Skin epidermis (tissue), 12 donors: ENCODE measurements at regions not wholly inside any gene's neighbourhood (a gene's known extent, or its start where the extent isn't known, plus 50 kb on each side); places are given as distances from the start of the nearest gene placed in this dataset.

Experiments used
- H3K27ac ChIP-seq, 21 experiments: fragments of 200-600 bp; sonication (generic) in 11 of 21; one replicate each; pipeline ENCODE4 v1.5.0; 2020; ENCODE audit warnings: mild to moderate bottlenecking in 3 of 21, inconsistent platforms in 2 of 21, moderate library complexity in 2 of 21
- H3K4me3 ChIP-seq, 7 experiments: fragments of 200-600 bp; sonication (generic) in 2 of 7; one replicate each; pipeline ENCODE4 v1.5.0; 2020; ENCODE audit warnings: inconsistent platforms in 2 of 7, mild to moderate bottlenecking in 2 of 7, moderate library complexity in 1 of 7

DNA sequence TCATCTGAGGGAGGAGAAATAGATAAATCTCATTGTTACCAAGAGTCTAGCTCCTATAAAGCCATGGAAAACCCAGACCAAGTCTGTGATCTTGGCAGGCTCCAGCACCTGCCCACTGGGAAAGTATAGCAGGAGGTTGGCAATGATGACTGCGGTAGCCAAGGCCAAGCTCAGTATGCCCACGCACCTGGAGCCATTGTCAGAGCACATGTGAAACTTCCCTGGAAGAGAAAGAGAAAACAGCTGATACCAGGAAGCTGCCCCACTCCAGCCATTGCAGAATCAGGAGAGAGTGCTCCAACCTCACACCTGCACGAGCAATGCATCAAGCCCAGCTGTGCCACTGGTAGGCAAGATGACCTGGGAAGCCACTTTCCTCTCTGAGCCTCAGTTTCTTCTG lies 62.2 kb upstream of the HEPHL1 start:
- H3K4me3 ChIP-seq: no peak overlapping the region
- no peak overlapping the region for H3K27ac ChIP-seq

DNA sequence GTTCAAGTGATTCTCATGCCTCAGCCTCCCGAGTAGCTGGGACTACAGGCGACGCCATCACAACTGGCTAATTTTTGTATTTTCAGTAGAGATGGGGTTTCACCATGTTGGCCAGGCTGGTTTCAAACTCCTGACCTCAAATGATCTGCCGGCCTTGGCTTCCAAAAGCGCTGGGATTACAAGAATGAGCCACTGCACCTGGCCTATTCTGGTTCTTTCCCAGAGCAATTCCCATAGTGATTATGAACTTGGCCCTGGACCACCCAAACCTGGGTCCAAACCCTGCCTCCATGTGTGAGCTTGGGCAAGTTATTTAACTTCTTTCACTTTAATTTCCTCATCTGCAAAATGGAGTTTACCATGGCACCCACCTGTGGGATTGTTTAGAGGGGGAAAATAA lies 61.5 kb upstream of the HEPHL1 start:
- no peak overlapping the region for H3K4me3 ChIP-seq
- no peak overlapping the region for H3K27ac ChIP-seq

DNA sequence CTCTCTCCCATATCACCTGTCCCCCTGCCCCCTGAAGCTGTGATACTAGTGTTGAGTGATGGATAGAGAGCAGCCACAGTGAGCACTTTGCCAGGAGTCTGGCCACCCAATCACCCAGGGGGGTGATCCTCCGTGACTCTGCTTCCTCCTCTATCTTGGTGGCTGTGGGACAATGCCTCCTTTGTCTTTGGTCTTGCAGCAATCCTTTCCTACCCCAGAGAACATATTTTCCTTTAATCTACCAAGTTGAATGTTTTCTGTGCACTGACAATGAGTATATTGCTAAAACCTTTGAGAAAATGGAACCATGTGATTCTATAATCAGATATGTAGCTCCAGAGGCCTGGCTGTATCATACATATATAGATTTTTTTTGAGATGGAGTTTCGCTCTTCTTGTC lies 58.1 kb upstream of the HEPHL1 start:
- H3K4me3 ChIP-seq: no peak overlapping the region
- H3K27ac ChIP-seq: no peak overlapping the region

DNA sequence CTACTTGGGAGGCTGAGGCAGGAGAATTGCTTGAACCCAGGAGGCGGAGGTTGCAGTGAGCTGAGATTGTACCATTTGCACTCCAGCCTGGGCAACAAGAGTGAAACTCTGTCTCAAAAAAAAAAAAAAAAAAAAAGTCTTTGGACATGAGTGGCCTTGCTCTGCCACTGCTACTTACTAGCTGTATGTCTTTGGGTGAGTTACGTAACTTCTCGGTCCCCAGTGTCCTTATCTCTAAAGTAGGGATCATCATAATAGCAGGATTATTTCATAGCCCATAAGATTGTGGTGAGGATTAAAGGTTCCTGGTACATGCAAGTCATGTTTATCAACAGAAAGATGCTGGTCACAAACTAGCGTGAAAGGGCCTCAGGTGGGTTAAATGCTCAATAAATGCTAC lies 53.9 kb upstream of the HEPHL1 start:
- no peak overlapping the region for H3K4me3 ChIP-seq

DNA sequence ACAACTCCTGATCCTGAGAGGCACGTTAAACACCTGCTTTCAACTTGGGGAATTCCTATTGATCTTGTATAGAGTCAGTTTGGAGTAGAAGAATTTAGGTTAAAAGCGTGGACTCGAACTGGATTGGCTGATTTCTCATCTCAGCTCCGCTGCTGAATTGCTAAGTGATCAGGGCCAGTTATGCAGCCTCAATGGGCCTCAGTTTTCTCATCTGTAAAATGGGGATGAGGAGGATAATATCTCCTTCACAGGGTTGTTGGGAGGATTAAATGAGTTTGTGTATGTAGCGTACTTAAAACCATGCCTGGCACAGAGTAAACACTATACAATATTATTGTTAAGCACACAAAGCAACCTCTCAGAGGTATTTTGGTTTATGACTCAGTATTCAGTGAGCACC lies 53.2 kb upstream of the HEPHL1 start:
- H3K4me3 ChIP-seq: no peak overlapping the region
- H3K27ac ChIP-seq: no peak overlapping the region

More for the DNA sequence above, 53.9 kb upstream of the HEPHL1 start:
- H3K27ac ChIP-seq: no peak overlapping the region

DNA sequence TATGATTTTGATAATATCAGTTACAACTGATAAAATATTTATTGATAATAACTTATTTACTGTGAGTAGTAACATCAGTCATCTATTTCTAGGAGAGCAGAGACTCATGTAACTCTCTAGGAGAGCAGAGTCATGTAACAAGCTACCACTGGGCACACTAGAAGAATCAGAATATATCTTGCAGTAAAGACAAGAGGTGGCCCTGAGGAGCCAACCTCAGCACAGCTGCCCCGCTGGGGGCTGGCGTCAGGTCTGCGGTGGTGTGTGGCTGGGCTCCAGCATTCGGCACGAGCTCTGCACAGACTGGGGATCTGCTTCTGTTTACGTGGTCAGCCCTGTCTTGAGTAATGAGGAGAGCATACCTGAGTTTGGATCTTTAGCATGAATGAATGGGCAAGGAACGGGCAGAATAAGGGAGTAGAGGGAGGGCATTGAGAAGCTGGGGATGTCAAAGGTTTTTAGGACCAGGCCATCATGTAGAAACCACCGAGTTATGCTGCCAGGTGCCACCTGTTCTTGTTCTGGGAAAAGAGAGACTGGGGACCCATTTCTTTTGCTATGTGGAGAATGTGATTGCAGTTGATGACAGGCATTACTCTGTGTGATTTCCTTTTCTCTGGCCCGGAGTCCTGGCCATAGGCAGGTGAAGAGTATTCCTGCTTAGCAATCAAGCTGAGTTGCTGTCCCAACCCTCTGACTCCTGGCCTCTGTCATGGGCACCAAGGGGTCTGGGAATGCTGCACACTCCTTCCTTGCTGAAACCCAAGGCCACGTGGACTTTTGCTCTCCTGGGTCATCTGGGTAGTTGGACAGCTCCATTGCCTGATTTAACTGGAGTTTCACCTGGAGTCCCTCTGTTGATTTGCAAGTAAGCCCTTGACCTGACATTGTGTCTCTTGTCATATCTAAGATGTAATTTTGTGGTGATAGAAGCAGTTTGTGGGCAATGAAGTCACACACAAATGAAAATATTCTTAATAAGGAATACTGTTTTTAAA lies 50.9 kb upstream of the HEPHL1 start:
- Histone ChIP-seq H3K27ac (no peak overlapping the region), H3K4me3 (no peak overlapping the region)
